Kidney epithelial cell (primary cell): ENCODE measurements at regions not wholly inside any gene's neighbourhood (a gene's known extent, or its start where the extent isn't known, plus 50 kb on each side); places are given as distances from the start of the nearest gene placed in this dataset.

Experiments used
- DNase-seq: peaks from one replicate; pipeline ENCODE4 v3.0.0-alpha.2; 2010; ENCODE audit warnings: low read depth
- H3K27me3 ChIP-seq: 2 replicates; pipeline ENCODE4 v1.6.0; 2011; ENCODE audit warnings: low read length; ENCODE audit not compliant: control insufficient read depth, insufficient read depth
- H3K36me3 ChIP-seq: 2 replicates; pipeline ENCODE4 v1.5.1; 2011; ENCODE audit warnings: low read length; ENCODE audit not compliant: control insufficient read depth, insufficient read depth
- H3K4me3 ChIP-seq: 2 replicates; pipeline ENCODE4 v1.5.1; 2011; ENCODE audit warnings: low read depth, mild to moderate bottlenecking, control low read depth, low read length
- CTCF ChIP-seq: IDR thresholded peaks from 2 replicates; pipeline ENCODE4 v1.5.1; 2011; ENCODE audit warnings: mild to moderate bottlenecking, moderate library complexity, low read length, control low read depth, inconsistent platforms; ENCODE audit not compliant: insufficient read depth, poor library complexity, severe bottlenecking

- Histone ChIP-seq H3K27me3 (peaks cover 5% of the 10 kb centered on the region), H3K4me3 (no peak overlapping the region), H3K36me3 (no peaks in the 10 kb centered on the region)
- no peak for TF ChIP-seq CTCF
- DNase-seq = no peak
These were observed 131.9 kb downstream of the ERMARD start for GRCh38 chr6:169883316-169883715.

GRCh38 chr6:169881976-169882375 lies 130.6 kb downstream of the ERMARD start:
- no peaks in the 10 kb centered on the region for H3K36me3 ChIP-seq
- no peak for TF ChIP-seq CTCF
- DNase-seq = no peak
- no peak overlapping the region for H3K4me3 ChIP-seq
- H3K27me3 ChIP-seq = peaks cover 2% of the 10 kb centered on the region

DNA sequence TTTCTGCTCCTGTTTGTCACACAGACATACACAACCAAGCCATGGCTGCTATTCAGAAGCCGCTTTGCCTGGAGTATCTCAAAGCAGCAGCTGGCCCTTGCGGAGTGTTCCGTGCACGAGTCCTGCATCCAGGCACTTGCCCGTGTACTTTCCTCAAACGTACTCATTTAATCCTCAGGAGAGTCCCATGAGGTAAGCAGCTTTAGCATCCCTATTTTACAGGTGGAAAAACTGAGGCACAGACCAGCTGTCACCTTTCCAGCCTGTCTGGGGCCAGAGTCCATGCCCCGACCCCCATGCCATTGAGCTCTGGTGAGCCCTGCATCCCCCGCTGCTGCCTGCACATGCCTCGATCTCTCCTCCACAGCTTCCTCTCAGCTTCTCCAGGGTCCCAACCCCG lies 130.0 kb downstream of the ERMARD start:
- Histone ChIP-seq H3K36me3 (no peaks in the 10 kb centered on the region), H3K4me3 (no peak overlapping the region), H3K27me3 (peaks cover 2% of the 10 kb centered on the region)
- no peak for DNase-seq
- TF ChIP-seq CTCF = no peak

- Histone ChIP-seq H3K4me3 (no peak overlapping the region), H3K27me3 (no peaks in the 10 kb centered on the region), H3K36me3 (no peaks in the 10 kb centered on the region)
- no peak for DNase-seq
- TF ChIP-seq CTCF = no peak
These were observed 129.1 kb downstream of the ERMARD start for GRCh38 chr6:169880516-169880915.

- Histone ChIP-seq H3K4me3 (no peak overlapping the region), H3K36me3 (no peaks in the 10 kb centered on the region), H3K27me3 (no peaks in the 10 kb centered on the region)
- no peak for TF ChIP-seq CTCF
- DNase-seq = no peak
These were observed 117.9 kb downstream of the ERMARD start for GRCh38 chr6:169869301-169869700.

GRCh38 chr6:169868458-169868857 lies 117.0 kb downstream of the ERMARD start:
- no peaks in the 10 kb centered on the region for H3K36me3 ChIP-seq
- no peak for TF ChIP-seq CTCF
- no peak for DNase-seq
- H3K4me3 ChIP-seq = no peak overlapping the region
- H3K27me3 ChIP-seq = no peaks in the 10 kb centered on the region
